Thyroid gland (tissue), 4 donors: ENCODE measurements at regions not wholly inside any gene's neighbourhood (a gene's known extent, or its start where the extent isn't known, plus 50 kb on each side); places are given as distances from the start of the nearest gene placed in this dataset.

Experiments used
- CTCF ChIP-seq, 6 experiments: fragments of 200-600 bp in 3 of 6; fragments of 450-650 bp in 3 of 6; sonication (generic) in 3 of 6; IDR thresholded peaks; one replicate each; pipeline ENCODE4 v1.5.1; 2016 to 2019; ENCODE audit warnings: antibody characterized with exemption in 6 of 6, mild to moderate bottlenecking in 2 of 6, inconsistent platforms in 1 of 6, moderate library complexity in 1 of 6
- POLR2A ChIP-seq, 2 donors: fragments of 450-650 bp; IDR thresholded peaks; one replicate each; pipeline ENCODE4 v1.6.1; 2017; ENCODE audit warnings: antibody characterized with exemption in 2 of 2, mild to moderate bottlenecking in 2 of 2, moderate library complexity in 1 of 2

DNA sequence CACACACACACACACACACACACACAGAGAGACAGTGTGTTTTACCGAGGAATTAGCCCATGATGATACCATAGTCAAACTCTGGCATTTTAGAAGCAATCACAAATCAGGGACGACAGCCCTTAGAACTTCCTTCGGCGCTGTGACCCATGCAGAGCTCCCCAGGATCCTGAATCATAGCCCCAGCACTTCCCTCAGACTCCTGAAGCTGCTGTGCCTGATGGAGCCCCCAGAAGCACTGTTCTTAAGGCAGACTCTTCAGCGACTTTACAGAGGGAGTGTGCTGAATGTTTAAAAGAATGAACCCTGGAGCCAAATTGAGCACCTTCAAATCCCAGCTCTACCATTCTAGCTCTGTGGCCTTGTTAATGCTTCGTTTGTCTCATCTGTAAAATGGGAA lies 89.3 kb upstream of the LIPC start:
- TF ChIP-seq CTCF (IDR thresholded peaks at IDR 0.05) (no peak), POLR2A (IDR thresholded peaks at IDR 0.05) (no peak)
